Pancreas (tissue), 10 donors: ENCODE measurements at regions not wholly inside any gene's neighbourhood (a gene's known extent, or its start where the extent isn't known, plus 50 kb on each side); places are given as distances from the start of the nearest gene placed in this dataset.

Experiments used
- ATAC-seq, 4 donors: fragments of 200-7000 bp; cut with Tn5 transposase; one replicate each; pipeline versions ENCODE4 v1.8.0 to v1.9.1; 2020; ENCODE audit warnings: mild to moderate bottlenecking in 4 of 4, moderate library complexity in 4 of 4
- DNase-seq, 6 donors: peaks; one replicate each; pipeline ENCODE4 v3.0.0-alpha.2; 2020
- FAIRE-seq: peaks from 2 replicates; lab custom pipeline; 2012; peaks lifted over from hg19 to GRCh38; lab: Jason Lieb, UNC
- H3K27ac ChIP-seq, 4 donors: fragments of 200-600 bp; sonication (generic); 1 replicate in 3 of 4; 2 replicates in 1 of 4; pipeline versions ENCODE4 v1.5.0 to v1.8.0; 2020
- H3K27me3 ChIP-seq, 4 donors: fragments of 200-600 bp; one replicate each; pipeline ENCODE4 v1.8.0; 2021
- H3K36me3 ChIP-seq, 3 donors: fragments of 200-600 bp; sonication (generic) in 1 of 3; one replicate each; pipeline versions ENCODE4 v1.5.0 to v1.8.0; 2020 to 2021
- H3K4me1 ChIP-seq, 3 donors: fragments of 200-600 bp; one replicate each; pipeline ENCODE4 v1.8.0; 2021
- H3K4me3 ChIP-seq, 4 donors: fragments of 200-600 bp; sonication (generic) in 2 of 4; one replicate each; pipeline versions ENCODE4 v1.5.0 to v1.8.0; 2020 to 2021
- H3K9me3 ChIP-seq, 4 donors: fragments of 200-600 bp; one replicate each; pipeline ENCODE4 v1.8.0; 2021
- CTCF ChIP-seq, 4 donors: fragments of 200-600 bp; sonication (generic) in 3 of 4; IDR thresholded peaks; one replicate each; pipeline versions ENCODE4 v1.5.0 to v1.8.0; 2021; ENCODE audit warnings: antibody characterized with exemption in 4 of 4
- WGBS, 2 donors: extraction: QIAGEN DNeasy Blood & Tissue Kit; methylation state at CpG; one replicate each; pipeline ENCODE4 v1.1.7; 2013; 5-methylcytosine and 5-hydroxymethylcytosine counted together
- intact Hi-C, 3 donors: fragments of 100-400 bp; cut with DNase I; formaldehyde crosslinking; loops; one replicate each; pipeline versions ENCODE4 v1.11.1 to v1.14.2; 2022
- donor health status: healthy with polysubstance abuse.
- donor health status: DM: no; HTN: no; CAD: no; lungs with moderate emphysema.
- donor health status: DM: no; HTN: no; CAD: no.
- donor health status: control.
- donor health status: control.
- donor health status: Bipolar disorder and iron deficiency.
- donor health status: DM: yes; HTN: yes; CAD: no.
- donor health status: DM: no; HTN: no; CAD: no.
- donor health status: DM: no; HTN: no; CAD: no.
- donor health status: DM: yes; HTN: yes; CAD: no.

GRCh38 chr20:19962958-19963357 lies 54.2 kb upstream of the NAA20 start:
- WGBS, 2 donors, result 94 to 97% methylated on average over 6 of the region's 6 CpGs
- Histone ChIP-seq H3K36me3 (peaks cover 0 to 18% (median 3%) of the 10 kb centered on the region in 3 donors), H3K27ac (no peak overlapping the region), H3K27me3 (no peaks in the 10 kb centered on the region), H3K4me3 (no peak overlapping the region), H3K4me1 (peaks cover 0 to 27% (median 3%) of the 10 kb centered on the region in 3 donors), H3K9me3 (no peaks in the 10 kb centered on the region)
- no peak for TF ChIP-seq CTCF (IDR thresholded peaks at IDR 0.05)
- no peak for DNase-seq
- no peak for FAIRE-seq
- ATAC-seq, result no peak
- intact Hi-C loops, result no loop called here

GRCh38 chr20:19964289-19965265 lies 52.6 kb upstream of the NAA20 start:
- Histone ChIP-seq H3K27me3 (no peaks in the 10 kb centered on the region), H3K27ac (peak overlapping the region in 2 of 4 donors; percentile 52 to 68), H3K9me3 (no peaks in the 10 kb centered on the region), H3K4me3 (no peak overlapping the region), H3K4me1 (peaks cover 0 to 28% (median 3%) of the 10 kb centered on the region in 3 donors), H3K36me3 (peaks cover 0 to 12% (median 0%) of the 10 kb centered on the region in 3 donors)
- TF ChIP-seq CTCF (IDR thresholded peaks at IDR 0.05), result no peak
- DNase-seq (peak in 4 of 6 donors; percentile 46 to 73 (median 52)), ATAC-seq (peak; percentile 79 to 89 (median 84)), FAIRE-seq (no peak)
- 47 to 48% methylated on average over 15 of the region's 15 CpGs for WGBS, 2 donors
- intact Hi-C loops, result no loop called here

GRCh38 chr20:19966840-19967239 lies 50.3 kb upstream of the NAA20 start:
- no peak overlapping the region for H3K4me3 ChIP-seq
- no peak for TF ChIP-seq CTCF (IDR thresholded peaks at IDR 0.05)
- FAIRE-seq, result no peak
- 13 to 16% methylated on average over 1 of the region's 1 CpG for WGBS, 2 donors
- intact Hi-C loops, result no loop called here
- H3K4me1 ChIP-seq, result peaks cover 0 to 28% (median 3%) of the 10 kb centered on the region in 3 donors
- no peaks in the 10 kb centered on the region for H3K27me3 ChIP-seq
- DNase-seq, result peak in 3 of 6 donors; percentile 52 to 62 (median 61)
- H3K27ac ChIP-seq, result peak overlapping the region in 1 of 4 donors; percentile 24
- H3K9me3 ChIP-seq, result no peaks in the 10 kb centered on the region
- H3K36me3 ChIP-seq, result peaks cover 0 to under 1% (median 0%) of the 10 kb centered on the region in 3 donors
- ATAC-seq, result peak; percentile 51 to 81 (median 77)
